ENCODE measurements at regions not wholly inside any gene's neighbourhood (a gene's known extent, or its start where the extent isn't known, plus 50 kb on each side); places are given as distances from the start of the nearest gene placed in this dataset.

GRCh38 chr6:78101387-78101786, 448.5 kb downstream of the MEI4 start:
- no peak for TF ChIP-seq POLR2A (IDR thresholded peaks at IDR 0.05)
- no peak for TF ChIP-seq CTCF (IDR thresholded peaks at IDR 0.05)

All from adrenal gland (tissue), 5 donors.